HG02763 (cell line): ENCODE measurements at regions not wholly inside any gene's neighbourhood (a gene's known extent, or its start where the extent isn't known, plus 50 kb on each side); places are given as distances from the start of the nearest gene placed in this dataset.

Experiments used
- ATAC-seq: cut with Tn5 transposase; IDR thresholded peaks from one replicate; pipeline ENCODE4 v1.9.1; 2021; ENCODE audit warnings: mild to moderate bottlenecking, moderate library complexity; ENCODE audit not compliant: unreplicated experiment

DNA sequence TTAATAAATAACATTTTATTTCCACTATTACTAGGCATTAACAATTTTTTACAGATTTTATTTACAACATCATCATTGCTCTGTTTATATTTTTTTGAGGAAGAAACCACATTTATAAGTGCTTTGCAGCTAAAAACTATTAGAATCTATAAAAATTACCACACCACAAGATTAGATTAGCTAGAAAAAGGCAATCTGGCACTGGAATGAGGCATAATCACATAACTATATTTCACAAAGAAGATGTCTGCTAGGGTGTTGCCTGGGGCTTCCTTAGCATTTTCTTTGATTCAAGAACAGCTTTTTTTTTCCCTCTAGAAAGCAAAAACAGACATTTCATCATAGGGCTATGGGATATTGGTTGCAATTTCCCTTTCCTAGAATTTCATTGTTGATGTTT lies 2169.2 kb downstream of the MRPL39 start:
- no peak for ATAC-seq

DNA sequence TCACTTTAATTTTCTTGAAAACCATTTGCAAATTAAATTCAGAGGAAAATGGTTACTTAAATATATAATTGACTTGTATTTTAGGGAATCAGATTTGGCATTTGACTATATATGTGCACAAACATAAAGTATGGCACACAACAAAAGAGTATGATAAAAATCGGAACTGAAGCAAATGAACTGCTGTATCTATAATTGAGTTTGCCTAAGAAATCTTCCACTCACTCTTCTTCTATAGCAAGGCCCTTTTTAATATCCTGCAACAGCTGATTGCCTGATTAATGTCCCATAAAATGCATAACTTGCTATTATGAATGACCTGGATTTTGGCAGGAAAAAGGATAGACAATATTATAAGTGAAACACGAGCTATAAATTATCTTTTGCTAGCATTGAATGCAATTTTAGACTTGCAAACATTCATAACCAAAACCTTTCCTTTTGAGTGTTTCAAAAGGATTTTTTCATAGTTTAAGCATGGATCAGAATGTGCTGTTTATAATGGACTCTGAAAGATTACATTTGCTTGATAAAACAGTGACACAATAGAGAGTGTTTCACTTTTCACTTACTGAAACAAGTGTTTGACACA lies 2204.3 kb downstream of the MRPL39 start:
- no peak for ATAC-seq

DNA sequence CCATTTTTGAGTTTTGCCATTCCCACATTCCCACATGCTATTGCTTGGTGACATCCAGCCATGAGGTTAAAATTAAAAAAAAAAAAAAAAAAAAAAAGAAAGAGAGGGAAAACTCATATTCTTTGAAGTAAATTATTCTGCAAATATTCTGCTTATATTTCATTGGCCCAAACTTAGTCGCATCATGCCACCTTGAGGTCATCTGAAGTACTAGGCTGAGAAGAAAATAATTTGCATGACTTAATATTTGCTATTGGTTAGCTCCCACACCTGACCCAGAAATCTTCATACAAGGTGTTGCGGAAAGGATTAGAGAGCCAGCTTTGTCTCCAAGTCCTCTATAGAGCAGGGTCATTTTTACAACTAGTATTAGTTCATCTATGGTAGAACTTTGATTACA lies 2206.0 kb downstream of the MRPL39 start:
- ATAC-seq, result no peak

DNA sequence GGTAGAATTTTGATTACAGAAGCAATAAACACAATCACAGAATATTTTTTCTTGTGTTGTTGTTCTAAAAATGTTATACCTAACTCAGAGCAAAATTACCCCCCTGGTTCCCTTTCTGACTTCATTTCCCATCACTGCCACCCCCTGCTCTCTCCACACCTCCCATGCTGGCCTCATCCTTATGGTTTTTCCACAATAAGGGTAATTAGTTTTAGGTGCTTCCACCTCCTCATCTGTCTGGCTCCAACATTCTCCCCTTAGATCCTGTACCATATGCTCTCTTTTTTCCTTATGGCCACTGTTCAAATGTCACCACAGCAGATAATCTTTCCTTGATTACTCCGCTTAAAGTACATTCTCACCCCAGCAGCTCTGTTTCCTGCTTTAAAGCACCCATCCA lies 2208.6 kb downstream of the MRPL39 start:
- ATAC-seq, result no peak

DNA sequence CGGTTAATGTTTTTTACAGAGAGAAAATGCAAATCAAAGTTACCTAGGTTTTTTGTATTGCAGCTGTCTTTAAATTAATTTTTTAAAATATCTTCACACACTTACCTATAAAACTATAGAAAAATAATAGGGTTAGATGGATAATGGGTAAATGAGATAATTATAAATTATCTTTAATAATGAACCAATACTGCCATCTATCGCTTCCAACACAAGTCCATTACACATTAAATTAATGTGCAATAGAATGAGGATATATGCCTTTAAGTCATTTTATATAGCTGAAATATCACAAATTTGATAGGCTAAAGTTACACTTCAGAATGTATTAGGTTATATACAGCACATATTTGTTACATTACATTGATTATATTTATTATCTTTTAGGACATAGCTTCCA lies 2212.8 kb downstream of the MRPL39 start:
- ATAC-seq, result no peak

DNA sequence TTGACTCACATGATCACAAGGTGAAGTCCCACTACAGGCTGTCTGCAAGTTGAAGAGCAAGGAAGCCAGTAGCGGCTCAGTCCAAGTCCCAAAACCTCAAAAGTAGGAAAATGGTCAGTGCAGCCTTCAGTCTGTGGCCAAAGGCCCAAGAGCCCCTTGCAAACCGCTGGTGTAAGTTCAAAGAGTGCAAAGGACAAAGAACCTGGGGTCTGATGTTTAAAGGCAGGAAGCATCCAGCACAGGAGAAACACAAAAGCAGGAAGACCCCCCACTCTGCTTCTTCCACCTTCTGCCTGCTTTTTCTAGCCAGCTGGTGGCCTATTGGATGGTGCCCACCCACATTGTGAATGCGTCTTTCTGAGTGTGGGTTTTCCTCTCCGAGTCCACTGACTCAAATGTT lies 2222.6 kb downstream of the MRPL39 start:
- ATAC-seq, result no peak

DNA sequence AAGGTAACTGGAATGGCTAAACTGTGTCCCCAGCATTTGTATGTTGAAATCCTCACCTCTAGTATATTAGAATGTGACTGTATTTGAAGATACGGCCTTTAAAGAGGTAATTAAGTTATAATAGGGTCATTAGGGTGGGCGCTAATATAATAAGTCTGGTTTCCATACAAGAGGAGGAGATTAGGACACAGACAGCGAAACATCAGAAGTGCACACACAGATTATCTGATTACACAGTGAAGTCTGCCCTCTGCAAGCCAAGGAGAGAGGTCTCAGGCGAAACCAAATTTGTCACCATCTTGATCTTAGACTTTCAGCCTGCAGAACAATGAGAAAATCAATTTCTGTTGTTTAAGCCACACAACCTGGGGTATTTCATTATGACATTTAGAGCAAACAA lies 2233.1 kb downstream of the MRPL39 start:
- no peak for ATAC-seq

DNA sequence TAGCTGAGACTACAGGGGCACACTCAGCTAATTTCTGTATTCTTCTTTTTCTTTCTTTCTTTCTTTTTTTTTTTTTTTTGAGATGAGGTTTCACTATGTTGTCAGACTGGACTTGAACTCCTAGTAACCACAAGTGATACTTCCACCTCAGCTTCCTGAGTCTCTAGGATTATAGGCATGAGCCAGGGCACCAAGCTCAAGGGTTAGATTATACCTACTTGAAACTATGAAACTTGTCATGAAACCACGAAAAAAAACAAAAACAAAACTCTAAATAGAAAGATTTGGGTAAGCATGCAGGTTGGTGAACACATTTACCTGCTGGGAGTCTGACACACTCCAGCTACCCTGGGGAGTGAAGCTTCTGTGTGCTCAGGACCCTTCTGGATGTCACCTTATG lies 2250.4 kb downstream of the MRPL39 start:
- no peak for ATAC-seq

DNA sequence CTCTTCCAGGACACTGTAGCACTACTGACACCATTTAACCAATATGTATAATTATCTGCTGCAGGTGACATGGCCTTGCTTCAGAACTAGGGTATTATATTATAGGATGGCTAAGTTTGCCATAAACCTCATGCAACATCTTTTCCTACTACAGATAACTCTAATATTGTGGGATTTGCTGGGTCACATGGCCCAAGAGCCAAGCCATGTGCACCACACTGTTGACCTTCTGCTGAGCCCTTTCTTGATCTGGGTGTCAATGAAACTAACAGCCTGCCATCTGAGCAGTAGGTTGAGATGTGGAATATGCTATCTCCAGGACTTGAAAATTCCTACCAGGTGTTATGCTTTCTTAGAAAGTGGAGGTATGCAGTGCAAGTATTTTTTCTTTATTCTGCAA lies 2291.1 kb downstream of the MRPL39 start:
- ATAC-seq, result no peak

DNA sequence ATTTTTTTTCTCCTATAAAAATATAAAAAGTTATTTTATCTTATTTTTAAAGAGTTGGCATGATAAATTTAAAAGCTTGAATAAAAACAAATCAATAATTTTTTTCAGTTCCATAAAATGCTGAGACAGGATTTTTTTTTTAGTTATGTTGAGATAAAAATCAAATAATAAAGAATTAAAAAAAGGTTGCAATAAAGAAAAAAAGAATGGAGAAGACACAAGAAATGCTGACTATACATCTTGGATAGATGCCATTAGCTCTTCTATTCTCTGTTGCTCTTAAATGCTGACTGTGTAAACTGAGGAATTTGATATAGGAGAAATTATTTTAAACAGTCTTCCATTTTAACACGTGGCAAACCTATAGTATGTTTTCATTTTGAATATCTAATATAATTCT lies 2298.5 kb downstream of the MRPL39 start:
- no peak for ATAC-seq

DNA sequence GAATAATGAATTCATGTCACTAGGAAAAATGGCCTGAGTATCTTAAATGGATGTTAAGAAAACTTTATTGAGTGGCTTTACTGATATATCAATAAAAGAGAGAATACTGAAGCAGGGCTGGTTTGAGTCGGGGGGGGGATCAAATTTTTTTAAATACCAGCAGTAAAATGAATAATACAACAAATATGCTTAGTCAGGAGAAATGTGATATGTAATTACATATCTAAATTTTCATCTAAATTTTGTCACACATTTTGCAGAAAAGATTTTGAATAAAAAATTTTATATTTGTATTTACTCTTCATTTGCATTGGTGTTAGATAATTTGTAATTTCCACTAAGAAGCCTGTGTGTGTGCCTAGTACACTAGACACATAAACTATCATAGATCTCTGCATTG lies 2300.2 kb downstream of the MRPL39 start:
- no peak for ATAC-seq

DNA sequence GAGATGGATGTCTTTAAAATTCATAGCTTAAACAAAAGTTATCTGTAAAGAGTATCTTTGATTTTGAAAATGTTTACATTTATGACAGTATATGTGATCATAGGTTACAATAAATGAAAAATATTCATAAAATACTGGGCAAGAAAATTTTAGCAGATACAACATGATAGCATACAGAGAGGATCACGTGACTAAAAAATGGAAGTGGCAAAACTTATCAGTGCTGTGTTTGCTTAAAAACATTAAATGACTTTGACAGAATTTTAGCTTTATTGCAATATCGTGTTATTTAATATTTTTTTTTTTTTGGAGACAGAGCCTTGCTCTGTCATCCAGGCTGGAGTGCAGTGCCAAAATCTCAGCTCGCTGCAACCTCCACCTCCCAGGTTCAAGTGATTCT lies 2294.1 kb downstream of the NCAM2 start:
- no peak for ATAC-seq

DNA sequence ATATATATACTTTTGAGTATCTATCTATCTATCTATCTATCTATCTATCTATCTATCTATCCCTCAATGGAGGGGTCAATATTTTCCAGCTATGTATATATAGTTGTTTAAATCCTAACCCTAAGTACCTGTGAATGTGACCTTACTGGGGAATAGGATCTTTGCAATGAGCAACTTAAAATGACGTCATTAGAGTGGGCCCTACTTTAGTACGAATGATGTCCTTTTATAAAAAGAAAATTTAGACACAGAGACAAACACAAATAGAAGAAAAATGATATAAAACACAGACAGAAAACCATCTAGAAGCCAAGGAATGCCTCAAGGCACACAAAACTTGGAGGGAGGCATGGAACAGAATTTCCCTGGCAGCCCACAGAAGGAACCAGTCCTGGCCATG lies 2283.7 kb downstream of the NCAM2 start:
- no peak for ATAC-seq

DNA sequence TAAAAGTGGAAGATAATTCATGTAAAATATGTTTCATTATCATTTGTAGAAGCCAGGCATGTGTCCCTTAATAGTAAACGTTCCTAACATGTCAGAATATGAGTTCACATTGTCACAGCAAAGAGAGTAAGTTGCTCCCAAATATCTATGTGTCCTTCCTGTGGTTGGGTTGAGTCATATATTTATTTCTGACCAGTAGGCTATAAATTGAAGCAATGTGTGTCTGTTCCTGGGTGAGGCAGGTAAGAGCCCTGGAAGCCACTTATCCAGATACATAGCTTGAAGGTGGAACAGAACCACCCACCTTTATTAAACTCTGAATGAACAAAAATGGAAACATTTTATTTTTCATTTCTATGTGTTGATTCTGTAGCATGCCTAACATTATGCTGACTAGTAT lies 2251.6 kb downstream of the NCAM2 start:
- ATAC-seq, result no peak

DNA sequence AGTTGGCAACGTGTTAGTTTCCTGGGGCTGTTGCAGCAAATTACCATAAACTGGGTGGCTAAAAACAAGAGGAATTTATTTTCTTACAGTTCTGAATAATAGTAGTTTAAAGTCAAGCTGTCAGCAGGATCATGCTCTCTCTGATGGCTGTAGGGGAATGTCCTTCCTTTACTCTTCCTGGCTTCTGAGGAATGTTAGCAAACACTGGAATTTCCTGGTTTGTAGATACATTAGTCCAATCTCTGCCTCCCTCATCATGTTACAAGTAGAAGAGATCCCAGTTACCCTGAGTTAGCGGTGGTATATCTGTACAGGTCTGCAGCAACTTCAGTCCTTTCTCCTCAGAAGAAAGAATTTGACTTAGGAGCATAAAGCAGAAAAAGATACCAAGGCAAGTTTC lies 2249.1 kb downstream of the NCAM2 start:
- no peak for ATAC-seq

DNA sequence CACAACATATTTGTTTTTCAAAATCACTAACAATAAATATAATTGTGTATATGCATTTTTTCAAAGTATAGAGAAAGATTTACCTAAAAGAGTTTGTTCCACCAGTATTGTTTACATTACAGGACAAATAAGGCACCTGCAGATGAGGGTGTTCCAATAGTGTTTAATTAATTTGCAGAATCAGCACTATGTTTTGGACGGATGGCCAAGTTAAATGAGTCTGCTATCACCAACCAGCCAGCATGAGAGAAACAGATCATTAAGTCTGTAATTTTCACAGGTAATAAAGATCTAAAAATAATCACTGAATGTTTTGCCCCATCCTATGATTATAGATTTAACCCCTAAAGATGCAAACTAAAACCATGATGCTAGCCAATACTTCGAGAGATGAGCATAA lies 2247.0 kb downstream of the NCAM2 start:
- no peak for ATAC-seq

DNA sequence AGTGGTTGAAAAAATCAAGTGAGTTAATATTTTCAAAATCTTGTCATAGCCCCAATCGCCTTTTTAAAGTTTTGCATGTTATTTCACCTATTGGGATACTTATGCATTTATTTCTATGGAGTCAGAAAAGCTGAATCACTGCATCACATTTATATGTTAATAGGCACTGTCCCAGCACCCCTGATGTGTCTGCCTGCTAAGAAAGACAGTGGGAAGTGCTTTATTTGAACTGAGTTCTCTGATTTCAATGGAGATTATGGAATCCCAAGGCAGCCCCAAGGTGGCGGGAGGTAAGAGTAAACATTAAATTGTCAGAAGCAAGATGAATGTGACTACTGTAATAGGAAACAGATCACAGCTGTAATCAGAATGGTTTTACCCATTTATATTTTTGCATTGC lies 2225.7 kb downstream of the NCAM2 start:
- no peak for ATAC-seq

DNA sequence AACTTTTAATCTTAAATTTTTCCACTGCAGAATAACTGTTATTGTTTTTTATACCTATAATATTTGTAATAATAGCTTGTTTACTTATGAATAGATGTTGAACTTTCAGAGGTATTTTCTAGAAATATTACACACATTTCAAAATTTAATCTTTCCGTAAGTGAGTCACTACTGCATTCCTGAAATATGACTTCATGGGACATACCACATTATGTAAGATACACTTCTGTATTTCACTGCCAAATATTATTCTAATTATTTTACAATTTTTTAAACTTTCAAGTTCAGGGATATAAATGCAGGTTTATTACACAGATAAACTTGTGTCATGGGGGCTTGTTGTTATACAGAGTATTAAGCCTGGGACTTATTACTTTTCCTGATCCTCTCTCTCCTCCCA lies 2220.5 kb downstream of the NCAM2 start:
- no peak for ATAC-seq

DNA sequence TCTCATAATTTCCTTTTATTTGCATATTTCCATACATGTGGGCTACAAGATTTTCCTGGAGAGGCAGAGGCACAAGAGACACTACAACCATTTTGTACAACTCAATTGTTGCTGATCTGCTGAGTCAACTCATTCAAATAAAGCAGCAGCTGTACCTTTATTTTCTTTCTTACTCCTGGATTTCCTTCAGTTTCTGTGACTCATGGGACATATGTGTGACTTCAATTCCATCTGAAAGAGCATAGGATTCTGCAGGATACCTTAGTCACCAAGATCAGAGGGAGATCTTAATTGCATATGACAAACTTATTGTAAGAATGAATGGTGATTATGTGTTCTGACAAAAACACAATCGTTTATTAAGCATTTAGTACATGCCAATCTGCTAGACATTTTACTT lies 2219.4 kb downstream of the NCAM2 start:
- no peak for ATAC-seq

DNA sequence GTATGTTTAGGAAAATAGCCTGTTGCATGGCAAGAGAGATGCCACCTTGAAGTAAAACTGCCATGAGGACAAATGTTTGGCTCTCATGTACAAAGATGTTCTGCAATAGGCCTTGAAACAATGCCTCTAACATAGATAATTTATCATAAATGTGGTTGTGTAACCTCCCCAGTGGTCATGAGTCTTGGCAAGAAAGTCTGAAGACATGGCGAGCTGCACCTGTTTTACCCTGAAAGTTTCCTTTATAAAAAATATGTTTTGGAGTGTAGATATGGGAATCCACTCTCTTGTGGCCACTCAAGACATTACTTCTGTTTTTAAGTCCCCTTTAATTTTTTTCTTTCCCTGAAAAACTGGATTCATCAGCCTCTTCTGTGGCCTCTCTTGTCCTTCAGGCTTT lies 2217.1 kb downstream of the NCAM2 start:
- no peak for ATAC-seq
